NB4 (cell line): ENCODE measurements at regions not wholly inside any gene's neighbourhood (a gene's known extent, or its start where the extent isn't known, plus 50 kb on each side); places are given as distances from the start of the nearest gene placed in this dataset.

Experiments
- CTCF ChIP-seq: IDR thresholded peaks from one replicate; pipeline ENCODE4 v1.5.1; 2012; ENCODE audit warnings: low read depth, low read length
- MAX ChIP-seq: IDR thresholded peaks from 2 replicates; pipeline ENCODE4 v1.6.1; 2011; ENCODE audit warnings: low read depth, low read length
- POLR2A ChIP-seq: IDR thresholded peaks from 2 replicates; pipeline ENCODE4 v1.6.1; 2011; ENCODE audit warnings: mild to moderate bottlenecking; ENCODE audit not compliant: insufficient read length; ENCODE audit errors: extremely low read depth

- TF ChIP-seq POLR2A: no peak
- TF ChIP-seq CTCF: no peak
- TF ChIP-seq MAX: no peak
Observed at GRCh38 chr12:67509666-67510386, 138.7 kb upstream of the DYRK2 start.
